PFSK-1 (cell line): ENCODE measurements at regions not wholly inside any gene's neighbourhood (a gene's known extent, or its start where the extent isn't known, plus 50 kb on each side); places are given as distances from the start of the nearest gene placed in this dataset.

Experiments
- FOXP2 ChIP-seq: optimal IDR thresholded peaks from 2 replicates; pipeline ENCODE3; 2011; ENCODE audit warnings: borderline replicate concordance, control low read depth, inconsistent platforms; ENCODE audit not compliant: insufficient read depth; ENCODE audit errors: extremely low read length, extremely low read depth
- POLR2AphosphoS5 ChIP-seq: IDR thresholded peaks from 2 replicates; pipeline ENCODE4 v1.6.1; 2012; ENCODE audit warnings: low read depth, mild to moderate bottlenecking, control low read depth, low read length, moderate library complexity
- REST ChIP-seq, 2 experiments: IDR thresholded peaks; 2 replicates each; pipeline versions ENCODE4 v1.6.1 to v1.8.0; 2011 to 2012; ENCODE audit warnings: low read depth in 2 of 2, low read length in 2 of 2, control low read depth in 1 of 2, inconsistent platforms in 1 of 2, mild to moderate bottlenecking in 1 of 2, moderate library complexity in 1 of 2; ENCODE audit not compliant: insufficient read depth in 1 of 2
- SIN3A ChIP-seq: IDR thresholded peaks from 2 replicates; pipeline ENCODE4 v1.6.1; 2012; ENCODE audit warnings: mild to moderate bottlenecking, low read length, moderate library complexity, borderline replicate concordance; ENCODE audit not compliant: insufficient read depth

GRCh38 chr11:42025121-42025803 lies 565.8 kb upstream of the LRRC4C start:
- no peak for TF ChIP-seq FOXP2
- no peak for TF ChIP-seq SIN3A
- no peak for TF ChIP-seq REST (IDR thresholded peaks at IDR 0.05; ENCODE audit: insufficient read depth in 1 of 2, low read depth in 2 of 2, low read length in 2 of 2)
- TF ChIP-seq POLR2AphosphoS5, result no peak
